ENCODE measurements at regions not wholly inside any gene's neighbourhood (a gene's known extent, or its start where the extent isn't known, plus 50 kb on each side); places are given as distances from the start of the nearest gene placed in this dataset.

DNA sequence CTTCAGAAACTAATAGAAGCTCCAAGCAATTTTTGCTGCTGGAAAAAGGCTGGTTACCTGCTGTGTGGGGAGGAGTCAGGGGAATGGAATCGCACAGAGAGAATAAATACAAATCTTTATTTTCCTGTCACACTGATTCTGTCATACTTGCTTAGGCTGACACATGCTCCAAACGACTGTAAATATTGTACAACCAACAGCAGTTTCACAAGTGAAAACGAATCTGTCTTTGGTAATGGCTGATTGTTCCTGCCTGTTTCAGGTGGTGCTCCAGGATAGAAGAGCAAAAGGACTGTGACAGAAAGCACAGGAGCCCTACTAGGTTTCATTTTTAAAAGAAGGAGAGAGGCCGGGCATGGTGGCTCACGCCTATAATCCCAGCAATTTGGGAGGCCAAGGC lies 125.5 kb upstream of the DCLK2 start (continued):
- TF ChIP-seq PURB (CRISPR knock-in tag; IDR thresholded peaks at IDR 0.05; ENCODE audit: low read depth) (no peak), ZNF696 (CRISPR knock-in tag; conservative IDR thresholded peaks at IDR 0.05) (no peak), FOXA1 (IDR thresholded peaks at IDR 0.05; ENCODE audit: borderline replicate concordance) (no peak), CBFA2T3 (IDR thresholded peaks at IDR 0.05) (no peak), CREM (IDR thresholded peaks at IDR 0.05; ENCODE audit: low read depth) (no peak), OTX1 (CRISPR knock-in tag; IDR thresholded peaks at IDR 0.05) (no peak), FIP1L1 (IDR thresholded peaks at IDR 0.05; ENCODE audit: low read depth, low read length, poor library complexity, severe bottlenecking) (no peak), ZNF766 (CRISPR knock-in tag; conservative IDR thresholded peaks at IDR 0.05) (no peak), FOSL1 (tag; conservative IDR thresholded peaks at IDR 0.05) (no peak), ZNF121 (CRISPR knock-in tag; conservative IDR thresholded peaks at IDR 0.05) (no peak), RBM17 (IDR thresholded peaks at IDR 0.05; ENCODE audit: borderline replicate concordance, low read depth, low read length) (no peak)
- TF ChIP-seq, protein P1, sequence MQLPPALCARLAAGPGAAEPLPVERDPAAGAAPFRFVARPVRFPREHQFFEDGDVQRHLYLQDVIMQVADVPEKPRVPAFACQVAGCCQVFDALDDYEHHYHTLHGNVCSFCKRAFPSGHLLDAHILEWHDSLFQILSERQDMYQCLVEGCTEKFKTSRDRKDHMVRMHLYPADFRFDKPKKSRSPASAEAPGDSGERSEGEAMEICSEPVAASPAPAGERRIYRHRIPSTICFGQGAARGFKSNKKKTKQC (CRISPR knock-in tag; IDR thresholded peaks at IDR 0.05): no peak
- TF ChIP-seq, protein P2, sequence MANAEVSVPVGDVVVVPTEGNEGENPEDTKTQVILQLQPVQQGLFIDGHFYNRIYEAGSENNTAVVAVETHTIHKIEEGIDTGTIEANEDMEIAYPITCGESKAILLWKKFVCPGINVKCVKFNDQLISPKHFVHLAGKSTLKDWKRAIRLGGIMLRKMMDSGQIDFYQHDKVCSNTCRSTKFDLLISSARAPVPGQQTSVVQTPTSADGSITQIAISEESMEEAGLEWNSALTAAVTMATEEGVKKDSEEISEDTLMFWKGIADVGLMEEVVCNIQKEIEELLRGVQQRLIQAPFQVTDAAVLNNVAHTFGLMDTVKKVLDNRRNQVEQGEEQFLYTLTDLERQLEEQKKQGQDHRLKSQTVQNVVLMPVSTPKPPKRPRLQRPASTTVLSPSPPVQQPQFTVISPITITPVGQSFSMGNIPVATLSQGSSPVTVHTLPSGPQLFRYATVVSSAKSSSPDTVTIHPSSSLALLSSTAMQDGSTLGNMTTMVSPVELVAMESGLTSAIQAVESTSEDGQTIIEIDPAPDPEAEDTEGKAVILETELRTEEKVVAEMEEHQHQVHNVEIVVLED (CRISPR knock-in tag; IDR thresholded peaks at IDR 0.05): no peak
- TF ChIP-seq, protein P3, sequence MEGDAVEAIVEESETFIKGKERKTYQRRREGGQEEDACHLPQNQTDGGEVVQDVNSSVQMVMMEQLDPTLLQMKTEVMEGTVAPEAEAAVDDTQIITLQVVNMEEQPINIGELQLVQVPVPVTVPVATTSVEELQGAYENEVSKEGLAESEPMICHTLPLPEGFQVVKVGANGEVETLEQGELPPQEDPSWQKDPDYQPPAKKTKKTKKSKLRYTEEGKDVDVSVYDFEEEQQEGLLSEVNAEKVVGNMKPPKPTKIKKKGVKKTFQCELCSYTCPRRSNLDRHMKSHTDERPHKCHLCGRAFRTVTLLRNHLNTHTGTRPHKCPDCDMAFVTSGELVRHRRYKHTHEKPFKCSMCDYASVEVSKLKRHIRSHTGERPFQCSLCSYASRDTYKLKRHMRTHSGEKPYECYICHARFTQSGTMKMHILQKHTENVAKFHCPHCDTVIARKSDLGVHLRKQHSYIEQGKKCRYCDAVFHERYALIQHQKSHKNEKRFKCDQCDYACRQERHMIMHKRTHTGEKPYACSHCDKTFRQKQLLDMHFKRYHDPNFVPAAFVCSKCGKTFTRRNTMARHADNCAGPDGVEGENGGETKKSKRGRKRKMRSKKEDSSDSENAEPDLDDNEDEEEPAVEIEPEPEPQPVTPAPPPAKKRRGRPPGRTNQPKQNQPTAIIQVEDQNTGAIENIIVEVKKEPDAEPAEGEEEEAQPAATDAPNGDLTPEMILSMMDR (IDR thresholded peaks at IDR 0.05 in 2 of 3, conservative IDR thresholded peaks at IDR 0.05 in 1 of 3; ENCODE audit: insufficient read depth in 2 of 3, low read depth in 1 of 3, low read length in 3 of 3): no peak
- TF ChIP-seq, protein P4, sequence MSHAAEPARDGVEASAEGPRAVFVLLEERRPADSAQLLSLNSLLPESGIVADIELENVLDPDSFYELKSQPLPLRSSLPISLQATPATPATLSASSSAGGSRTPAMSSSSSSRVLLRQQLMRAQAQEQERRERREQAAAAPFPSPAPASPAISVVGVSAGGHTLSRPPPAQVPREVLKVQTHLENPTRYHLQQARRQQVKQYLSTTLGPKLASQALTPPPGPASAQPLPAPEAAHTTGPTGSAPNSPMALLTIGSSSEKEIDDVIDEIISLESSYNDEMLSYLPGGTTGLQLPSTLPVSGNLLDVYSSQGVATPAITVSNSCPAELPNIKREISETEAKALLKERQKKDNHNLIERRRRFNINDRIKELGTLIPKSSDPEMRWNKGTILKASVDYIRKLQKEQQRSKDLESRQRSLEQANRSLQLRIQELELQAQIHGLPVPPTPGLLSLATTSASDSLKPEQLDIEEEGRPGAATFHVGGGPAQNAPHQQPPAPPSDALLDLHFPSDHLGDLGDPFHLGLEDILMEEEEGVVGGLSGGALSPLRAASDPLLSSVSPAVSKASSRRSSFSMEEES (CRISPR knock-in tag; IDR thresholded peaks at IDR 0.05): no peak

Measured in K562 (cell line).